ENCODE measurements at regions not wholly inside any gene's neighbourhood (a gene's known extent, or its start where the extent isn't known, plus 50 kb on each side); places are given as distances from the start of the nearest gene placed in this dataset.
A peak's percentile ranks its signal among the peaks of the same experiment; 100 is the strongest.
"Not testable (repeated sequence)": the region's sequence is repeated elsewhere in the genome, so short reads cannot be mapped to it uniquely, and the experiment has no call there.

DNA sequence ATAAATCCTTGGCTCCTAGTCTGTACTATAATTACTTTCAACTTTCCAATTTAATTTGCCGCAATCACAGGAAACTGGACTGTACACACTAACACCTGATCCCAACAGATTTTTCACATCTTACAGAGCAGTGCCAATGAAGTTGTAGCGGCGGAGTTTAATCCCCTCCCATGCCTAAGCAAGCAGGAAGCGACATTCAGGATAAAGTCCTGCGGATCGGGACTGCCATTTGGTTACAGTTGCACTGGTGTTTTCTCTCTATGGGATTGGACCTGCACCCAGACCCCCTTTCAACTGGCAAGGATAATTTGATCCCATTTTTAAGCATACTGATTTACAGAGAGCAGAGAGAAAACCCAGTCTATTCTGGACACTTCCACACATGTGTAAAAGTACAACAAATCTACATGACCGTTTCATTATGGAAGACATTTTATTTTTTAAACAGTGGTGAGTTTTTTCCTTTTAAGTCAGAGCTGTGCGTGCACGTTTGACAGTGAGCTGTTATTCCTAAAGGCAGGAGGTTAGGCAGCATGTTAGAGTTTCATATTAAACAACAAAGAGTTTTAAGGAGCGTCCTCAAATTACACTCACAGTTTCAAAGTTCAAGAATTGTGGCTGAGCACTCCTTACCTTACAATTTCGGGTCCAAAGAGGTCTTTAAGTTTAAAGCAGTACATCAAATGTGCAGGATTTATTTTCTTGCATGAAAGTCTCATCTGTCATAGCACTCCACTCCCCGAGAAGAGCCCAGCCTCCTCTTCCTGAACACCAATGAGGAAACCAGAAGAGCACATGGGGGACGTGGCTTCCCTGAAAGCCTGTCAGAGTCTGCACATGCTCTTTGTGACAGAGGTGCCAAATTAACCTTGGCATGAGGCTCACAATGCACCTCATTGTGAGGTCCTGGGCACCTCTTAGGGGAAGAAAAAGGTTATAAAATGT is 141.6 kb upstream of the RFC3 start:
- no peak for DNase-seq (ENCODE audit: low read depth)

DNA sequence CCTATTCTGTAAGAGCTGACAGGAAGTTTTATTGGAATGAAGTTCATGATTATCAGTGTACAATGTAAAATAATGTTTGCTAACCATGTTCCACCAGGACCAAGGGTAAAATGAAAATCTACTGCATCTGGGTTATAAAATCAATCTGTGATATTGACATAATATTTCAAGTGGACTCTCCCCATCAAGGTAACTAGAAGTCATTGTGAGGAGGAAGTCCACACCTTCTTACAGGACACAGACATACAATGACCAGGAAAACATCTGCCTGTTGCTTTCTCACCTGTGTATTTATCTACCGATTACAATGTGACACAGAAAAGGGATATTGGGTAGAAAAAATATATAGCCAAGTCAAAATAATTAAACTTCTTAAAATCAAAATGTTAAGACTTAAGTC is 140.7 kb upstream of the RFC3 start:
- H3K4me3 ChIP-seq (ENCODE audit: low read depth, low read length), result no peak overlapping the region
- DNase-seq (ENCODE audit: low read depth), result no peak
- TF ChIP-seq CTCF (IDR thresholded peaks at IDR 0.05; ENCODE audit: low read depth, low read length, missing control alignments), result no peak
- in situ Hi-C loops (cut with HindIII; ENCODE audit: low sequenced_read_pairs), result no loop called here

More for the DNA sequence above, 141.6 kb upstream of the RFC3 start:
- TF ChIP-seq CTCF (IDR thresholded peaks at IDR 0.05; ENCODE audit: low read depth, low read length, missing control alignments), result no peak
- in situ Hi-C loops (cut with HindIII; ENCODE audit: low sequenced_read_pairs), result no loop called here
- H3K4me3 ChIP-seq (ENCODE audit: low read depth, low read length), result peak overlapping the region; percentile 3

- no peak for TF ChIP-seq CTCF (IDR thresholded peaks at IDR 0.05; ENCODE audit: low read depth, low read length, missing control alignments)
- in situ Hi-C loops (cut with HindIII; ENCODE audit: low sequenced_read_pairs), result no loop called here
- no peak for DNase-seq (ENCODE audit: low read depth)
- H3K4me3 ChIP-seq (ENCODE audit: low read depth, low read length), result no peak overlapping the region
Observed at GRCh38 chr13:33678084-33678483, 139.9 kb upstream of the RFC3 start.

GRCh38 chr13:33678906-33679657 is 138.9 kb upstream of the RFC3 start:
- H3K4me3 ChIP-seq (ENCODE audit: low read depth, low read length), result no peak overlapping the region
- peak; percentile 39 for DNase-seq (ENCODE audit: low read depth)
- no peak for TF ChIP-seq CTCF (IDR thresholded peaks at IDR 0.05; ENCODE audit: low read depth, low read length, missing control alignments)
- in situ Hi-C loops (cut with HindIII; ENCODE audit: low sequenced_read_pairs), result no loop called here

GRCh38 chr13:33679658-33680012 is 138.3 kb upstream of the RFC3 start:
- no peak for DNase-seq (ENCODE audit: low read depth)
- in situ Hi-C loops (cut with HindIII; ENCODE audit: low sequenced_read_pairs), result no loop called here
- TF ChIP-seq CTCF (IDR thresholded peaks at IDR 0.05; ENCODE audit: low read depth, low read length, missing control alignments), result no peak
- no peak overlapping the region for H3K4me3 ChIP-seq (ENCODE audit: low read depth, low read length)

DNA sequence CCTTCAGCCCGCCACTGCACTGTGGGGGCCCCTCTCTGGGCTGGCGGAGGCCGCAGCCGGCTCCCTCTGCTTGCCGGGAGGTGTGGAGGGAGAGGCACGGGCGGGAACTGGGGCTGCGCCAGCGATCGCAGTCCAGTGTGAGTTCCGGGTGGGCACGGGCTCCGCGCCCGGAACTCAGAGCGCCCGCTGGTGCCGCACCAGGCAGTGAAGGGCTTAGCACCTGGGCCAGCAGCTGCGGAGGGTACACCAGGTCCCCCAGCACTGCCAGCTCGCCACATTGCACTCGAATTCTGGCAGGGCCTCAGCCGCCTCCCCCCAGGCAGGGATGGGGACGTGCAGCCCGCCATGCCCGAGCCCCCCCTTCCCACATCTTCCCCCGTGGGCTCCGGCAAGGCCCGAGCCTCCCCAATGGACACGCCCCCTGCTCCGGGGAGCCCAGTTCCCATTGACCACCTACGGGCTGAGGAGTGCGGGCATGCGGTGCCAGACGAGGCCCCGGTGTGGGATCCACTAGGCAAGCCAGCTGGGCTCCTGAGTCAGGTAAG is 135.9 kb upstream of the RFC3 start:
- in situ Hi-C loops (cut with HindIII; ENCODE audit: low sequenced_read_pairs), result no loop called here
- DNase-seq (ENCODE audit: low read depth), result no peak
- no peak for TF ChIP-seq CTCF (IDR thresholded peaks at IDR 0.05; ENCODE audit: low read depth, low read length, missing control alignments)

DNA sequence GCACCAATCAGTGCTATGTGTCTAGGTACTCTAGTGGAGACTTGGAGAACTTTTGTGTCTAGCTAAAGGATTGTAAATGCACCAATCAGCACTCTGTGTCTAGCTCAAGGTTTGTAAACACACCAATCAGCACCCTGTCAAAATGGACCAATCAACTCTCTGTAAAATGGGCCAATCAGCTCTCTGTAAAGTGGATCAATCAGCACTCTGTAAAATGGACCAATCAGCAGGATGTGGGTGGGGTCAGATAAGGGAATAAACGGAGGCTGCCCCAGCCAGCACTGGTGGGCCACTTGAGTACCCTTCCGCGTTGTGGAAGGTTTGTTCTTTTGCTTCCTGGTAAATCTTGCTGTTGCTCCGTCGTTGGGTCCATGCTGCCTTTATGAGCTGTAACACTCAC is 135.3 kb upstream of the RFC3 start:
- H3K4me3 ChIP-seq (ENCODE audit: low read depth, low read length); in situ Hi-C loops (cut with HindIII; ENCODE audit: low sequenced_read_pairs); DNase-seq (ENCODE audit: low read depth): not testable (repeated sequence)

More for the DNA sequence above, 135.9 kb upstream of the RFC3 start:
- no peak overlapping the region for H3K4me3 ChIP-seq (ENCODE audit: low read depth, low read length)

Data from astrocyte of the cerebellum (primary cell).